ENCODE measurements at regions not wholly inside any gene's neighbourhood (a gene's known extent, or its start where the extent isn't known, plus 50 kb on each side); places are given as distances from the start of the nearest gene placed in this dataset.

DNA sequence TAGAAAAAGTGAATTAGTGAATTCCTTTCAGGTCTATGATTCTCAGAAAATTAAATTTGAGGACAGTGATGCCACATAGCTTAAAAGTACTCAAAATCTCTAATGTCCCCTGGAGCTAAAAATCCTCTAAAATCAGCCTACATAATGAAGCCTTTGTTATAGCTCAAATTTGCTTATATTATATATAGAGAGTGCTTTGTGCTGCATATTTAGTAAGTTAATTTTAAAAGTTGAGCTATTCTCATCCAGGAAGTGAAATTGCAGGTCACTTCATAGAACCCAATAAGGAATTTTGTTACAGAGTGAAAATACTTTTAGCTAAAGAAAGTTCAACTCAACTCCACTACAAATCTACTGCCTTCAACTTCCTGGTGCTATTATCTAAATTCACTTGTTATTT is 507.5 kb upstream of the MAP3K7 start:
- POLR2A ChIA-PET (ENCODE audit: partially characterized antibody), result no interaction called here

More for the DNA sequence above, 507.5 kb upstream of the MAP3K7 start:
- no peak overlapping the region for H3K23ac ChIP-seq (ENCODE audit: insufficient read length)
- H3K4ac ChIP-seq (replicated peaks; ENCODE audit: insufficient read length, low read depth, low read length), result no peak overlapping the region
- H3K27me3 ChIP-seq (replicated peaks in 1 of 4; ENCODE audit: control insufficient read depth in 3 of 4, extremely low read depth in 1 of 4, insufficient read depth in 3 of 4, low read length in 3 of 4), result no peaks in the 10 kb centered on the region
- no peaks in the 10 kb centered on the region for H3K4me1 ChIP-seq (replicated peaks in 1 of 4; ENCODE audit: control insufficient read depth in 3 of 4, insufficient read depth in 4 of 4, low read length in 3 of 4)
- no peaks in the 10 kb centered on the region for H3K36me3 ChIP-seq (ENCODE audit: control insufficient read depth in 2 of 4, insufficient read depth in 4 of 4, low read length in 3 of 4)
- no peak overlapping the region for H3K4me3 ChIP-seq (ENCODE audit: extremely low read depth in 1 of 4, insufficient read depth in 2 of 4, low read depth in 3 of 4, low read length in 4 of 4)
- no peak overlapping the region for H2AFZ ChIP-seq (ENCODE audit: low read length)
- H3K9ac ChIP-seq (replicated peaks in 1 of 4; ENCODE audit: extremely low read depth in 1 of 4, low read depth in 3 of 4, low read length in 3 of 4), result no peak overlapping the region
- no peaks in the 10 kb centered on the region for H4K20me1 ChIP-seq (replicated peaks in 1 of 2; ENCODE audit: control insufficient read depth in 1 of 2, insufficient read depth in 2 of 2, low read length in 2 of 2)
- H3K18ac ChIP-seq (ENCODE audit: extremely low read depth, low read length), result no peak overlapping the region
- no peaks in the 10 kb centered on the region for H3K9me3 ChIP-seq (ENCODE audit: insufficient read depth in 2 of 2, low read depth in 1 of 2, low read length in 1 of 2)
- H3K79me2 ChIP-seq (ENCODE audit: control insufficient read depth in 1 of 2, insufficient read depth in 2 of 2, low read length in 2 of 2), result no peaks in the 10 kb centered on the region
- H3K27ac ChIP-seq (ENCODE audit: low read depth, low read length), result no peak overlapping the region
- H4K8ac ChIP-seq (ENCODE audit: extremely low read depth, insufficient read depth, low read length), result no peak overlapping the region
- CTCF ChIA-PET (ENCODE audit: partially characterized antibody), result interaction anchor here (1.0 to 2.1 kb wide), 2 partner anchors 13 to 182 kb away, joined by 3 to 5 read pairs; no protein-coding TSS in a partner anchor
- no peak overlapping the region for H4K5ac ChIP-seq (ENCODE audit: insufficient read length, low read depth, low read length)
- no peak overlapping the region for H3K4me2 ChIP-seq (ENCODE audit: insufficient read depth in 1 of 2, low read depth in 2 of 2, low read length in 2 of 2)
- FAIRE-seq, result no peak
- H2BK5ac ChIP-seq (ENCODE audit: low read depth, low read length), result no peak overlapping the region
- no peak overlapping the region for H3K56ac ChIP-seq (replicated peaks; ENCODE audit: insufficient read length, low read depth, low read length)
- no peak overlapping the region for H3K14ac ChIP-seq (ENCODE audit: insufficient read length)
- no peak overlapping the region for H2BK20ac ChIP-seq (ENCODE audit: low read length)
- no peak for DNase-seq (ENCODE audit: low read depth in 1 of 2, low spot score in 2 of 2)
- H2AK5ac ChIP-seq (ENCODE audit: low read depth, low read length), result no peak overlapping the region
- no peaks in the 10 kb centered on the region for H3K23me2 ChIP-seq (ENCODE audit: low read depth, low read length)
- H2BK12ac ChIP-seq (ENCODE audit: low read depth, low read length), result no peak overlapping the region
- no peaks in the 10 kb centered on the region for H3K79me1 ChIP-seq (ENCODE audit: low read depth, low read length)
- H2BK15ac ChIP-seq (ENCODE audit: low read length), result no peak overlapping the region
- TF ChIP-seq NRF1 (IDR thresholded peaks at IDR 0.05; ENCODE audit: low read depth, low read length) (no peak), BACH1 (IDR thresholded peaks at IDR 0.05; ENCODE audit: low read length) (no peak), CHD1 (IDR thresholded peaks at IDR 0.05; ENCODE audit: low read depth, low read length) (no peak), ASH2L (IDR thresholded peaks at IDR 0.05; ENCODE audit: low read length) (no peak), NANOG (IDR thresholded peaks at IDR 0.05; ENCODE audit: insufficient read depth, low read depth, low read length, poor library complexity, severe bottlenecking) (no peak)
- no peak overlapping the region for H4K91ac ChIP-seq (replicated peaks; ENCODE audit: insufficient read length, low read length)
- no peak overlapping the region for H2BK120ac ChIP-seq (replicated peaks; ENCODE audit: low read depth, low read length)

Measured in H1 (cell line).